ENCODE measurements at regions not wholly inside any gene's neighbourhood (a gene's known extent, or its start where the extent isn't known, plus 50 kb on each side); places are given as distances from the start of the nearest gene placed in this dataset.

DNA sequence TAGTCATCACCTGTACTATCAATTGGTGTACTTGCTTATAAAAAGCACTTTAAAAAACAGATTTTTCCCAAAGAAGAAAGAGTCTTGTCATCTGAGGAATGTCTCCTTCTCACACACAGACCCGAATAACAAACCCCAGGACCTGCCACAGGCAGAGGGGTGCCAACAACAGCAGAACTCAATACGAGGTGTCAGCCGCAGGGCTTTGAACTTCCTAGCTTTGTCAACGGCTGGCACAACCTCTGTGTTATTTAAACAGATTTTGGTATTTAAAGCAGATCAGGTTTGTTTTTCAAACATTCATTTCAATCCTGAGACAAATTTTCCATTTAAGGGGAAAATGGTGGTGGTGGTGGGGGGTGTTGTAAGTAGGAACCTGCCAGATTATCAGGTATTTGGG lies 138.4 kb upstream of the RIOK3 start:
- H3K27ac ChIP-seq (ENCODE audit: extremely low read length, insufficient read depth, low read length), result no peak overlapping the region
- no TSS peak for BruUV-seq (replicated peaks)
- no peaks in the 10 kb centered on the region for H3K27me3 ChIP-seq (ENCODE audit: control insufficient read depth in 1 of 2, insufficient read depth in 2 of 2, low read length in 2 of 2)
- DNase-seq (ENCODE audit: low spot score) (no peak), ATAC-seq (no peak), FAIRE-seq (no peak)
- intact Hi-C loops (cut with micrococcal nuclease; ENCODE audit: unreplicated experiment) (no loop called here), in situ Hi-C loops (cut with HindIII; ENCODE audit: extremely low pct_ligation_motif_present, low pct_unique_long_range_greater_than_20kb) (no loop called here)
- H3K4me3 ChIP-seq (replicated peaks in 1 of 3; ENCODE audit: insufficient read depth in 1 of 3, low read depth in 2 of 3, low read length in 3 of 3), result no peak overlapping the region
- ChIA-PET CTCF (ENCODE audit: low intra/inter-chr PET ratio, low total read pairs) (no interaction called here), POLR2A (no interaction called here)
- H3K4me2 ChIP-seq (ENCODE audit: low read depth, low read length), result no peak overlapping the region
- H4K20me1 ChIP-seq (ENCODE audit: insufficient read depth, low read length), result no peaks in the 10 kb centered on the region
- no peak overlapping the region for H3K9ac ChIP-seq (ENCODE audit: insufficient read depth, low read depth, low read length)
- TF ChIP-seq EZH2 (conservative IDR thresholded peaks at IDR 0.05; ENCODE audit: low read depth, low read length) (no peak), ZNF614 (CRISPR knock-in tag; IDR thresholded peaks at IDR 0.05; ENCODE audit: borderline replicate concordance) (no peak), ZNF790 (CRISPR knock-in tag; IDR thresholded peaks at IDR 0.05; ENCODE audit: borderline replicate concordance) (no peak), ZNF264 (CRISPR knock-in tag; IDR thresholded peaks at IDR 0.05) (no peak), ZNF235 (CRISPR knock-in tag; IDR thresholded peaks at IDR 0.05; ENCODE audit: borderline replicate concordance) (no peak), HMG20B (CRISPR knock-in tag; conservative IDR thresholded peaks at IDR 0.05) (no peak), HOXA3 (CRISPR knock-in tag; IDR thresholded peaks at IDR 0.05) (no peak), XRCC5 (optimal IDR thresholded peaks at IDR 0.05; ENCODE audit: low read length) (no peak), KAT7 (CRISPR knock-in tag; IDR thresholded peaks at IDR 0.05; ENCODE audit: borderline replicate concordance) (no peak), ZNF879 (CRISPR knock-in tag; IDR thresholded peaks at IDR 0.05) (no peak), MIER2 (CRISPR knock-in tag; IDR thresholded peaks at IDR 0.05) (no peak)
- TF ChIP-seq, protein P1, sequence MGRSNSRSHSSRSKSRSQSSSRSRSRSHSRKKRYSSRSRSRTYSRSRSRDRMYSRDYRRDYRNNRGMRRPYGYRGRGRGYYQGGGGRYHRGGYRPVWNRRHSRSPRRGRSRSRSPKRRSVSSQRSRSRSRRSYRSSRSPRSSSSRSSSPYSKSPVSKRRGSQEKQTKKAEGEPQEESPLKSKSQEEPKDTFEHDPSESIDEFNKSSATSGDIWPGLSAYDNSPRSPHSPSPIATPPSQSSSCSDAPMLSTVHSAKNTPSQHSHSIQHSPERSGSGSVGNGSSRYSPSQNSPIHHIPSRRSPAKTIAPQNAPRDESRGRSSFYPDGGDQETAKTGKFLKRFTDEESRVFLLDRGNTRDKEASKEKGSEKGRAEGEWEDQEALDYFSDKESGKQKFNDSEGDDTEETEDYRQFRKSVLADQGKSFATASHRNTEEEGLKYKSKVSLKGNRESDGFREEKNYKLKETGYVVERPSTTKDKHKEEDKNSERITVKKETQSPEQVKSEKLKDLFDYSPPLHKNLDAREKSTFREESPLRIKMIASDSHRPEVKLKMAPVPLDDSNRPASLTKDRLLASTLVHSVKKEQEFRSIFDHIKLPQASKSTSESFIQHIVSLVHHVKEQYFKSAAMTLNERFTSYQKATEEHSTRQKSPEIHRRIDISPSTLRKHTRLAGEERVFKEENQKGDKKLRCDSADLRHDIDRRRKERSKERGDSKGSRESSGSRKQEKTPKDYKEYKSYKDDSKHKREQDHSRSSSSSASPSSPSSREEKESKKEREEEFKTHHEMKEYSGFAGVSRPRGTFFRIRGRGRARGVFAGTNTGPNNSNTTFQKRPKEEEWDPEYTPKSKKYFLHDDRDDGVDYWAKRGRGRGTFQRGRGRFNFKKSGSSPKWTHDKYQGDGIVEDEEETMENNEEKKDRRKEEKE (IDR thresholded peaks at IDR 0.05), result no peak
- TF ChIP-seq, protein P2, sequence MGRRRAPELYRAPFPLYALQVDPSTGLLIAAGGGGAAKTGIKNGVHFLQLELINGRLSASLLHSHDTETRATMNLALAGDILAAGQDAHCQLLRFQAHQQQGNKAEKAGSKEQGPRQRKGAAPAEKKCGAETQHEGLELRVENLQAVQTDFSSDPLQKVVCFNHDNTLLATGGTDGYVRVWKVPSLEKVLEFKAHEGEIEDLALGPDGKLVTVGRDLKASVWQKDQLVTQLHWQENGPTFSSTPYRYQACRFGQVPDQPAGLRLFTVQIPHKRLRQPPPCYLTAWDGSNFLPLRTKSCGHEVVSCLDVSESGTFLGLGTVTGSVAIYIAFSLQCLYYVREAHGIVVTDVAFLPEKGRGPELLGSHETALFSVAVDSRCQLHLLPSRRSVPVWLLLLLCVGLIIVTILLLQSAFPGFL (CRISPR knock-in tag; IDR thresholded peaks at IDR 0.05), result no peak
- TF ChIP-seq, protein P3, sequence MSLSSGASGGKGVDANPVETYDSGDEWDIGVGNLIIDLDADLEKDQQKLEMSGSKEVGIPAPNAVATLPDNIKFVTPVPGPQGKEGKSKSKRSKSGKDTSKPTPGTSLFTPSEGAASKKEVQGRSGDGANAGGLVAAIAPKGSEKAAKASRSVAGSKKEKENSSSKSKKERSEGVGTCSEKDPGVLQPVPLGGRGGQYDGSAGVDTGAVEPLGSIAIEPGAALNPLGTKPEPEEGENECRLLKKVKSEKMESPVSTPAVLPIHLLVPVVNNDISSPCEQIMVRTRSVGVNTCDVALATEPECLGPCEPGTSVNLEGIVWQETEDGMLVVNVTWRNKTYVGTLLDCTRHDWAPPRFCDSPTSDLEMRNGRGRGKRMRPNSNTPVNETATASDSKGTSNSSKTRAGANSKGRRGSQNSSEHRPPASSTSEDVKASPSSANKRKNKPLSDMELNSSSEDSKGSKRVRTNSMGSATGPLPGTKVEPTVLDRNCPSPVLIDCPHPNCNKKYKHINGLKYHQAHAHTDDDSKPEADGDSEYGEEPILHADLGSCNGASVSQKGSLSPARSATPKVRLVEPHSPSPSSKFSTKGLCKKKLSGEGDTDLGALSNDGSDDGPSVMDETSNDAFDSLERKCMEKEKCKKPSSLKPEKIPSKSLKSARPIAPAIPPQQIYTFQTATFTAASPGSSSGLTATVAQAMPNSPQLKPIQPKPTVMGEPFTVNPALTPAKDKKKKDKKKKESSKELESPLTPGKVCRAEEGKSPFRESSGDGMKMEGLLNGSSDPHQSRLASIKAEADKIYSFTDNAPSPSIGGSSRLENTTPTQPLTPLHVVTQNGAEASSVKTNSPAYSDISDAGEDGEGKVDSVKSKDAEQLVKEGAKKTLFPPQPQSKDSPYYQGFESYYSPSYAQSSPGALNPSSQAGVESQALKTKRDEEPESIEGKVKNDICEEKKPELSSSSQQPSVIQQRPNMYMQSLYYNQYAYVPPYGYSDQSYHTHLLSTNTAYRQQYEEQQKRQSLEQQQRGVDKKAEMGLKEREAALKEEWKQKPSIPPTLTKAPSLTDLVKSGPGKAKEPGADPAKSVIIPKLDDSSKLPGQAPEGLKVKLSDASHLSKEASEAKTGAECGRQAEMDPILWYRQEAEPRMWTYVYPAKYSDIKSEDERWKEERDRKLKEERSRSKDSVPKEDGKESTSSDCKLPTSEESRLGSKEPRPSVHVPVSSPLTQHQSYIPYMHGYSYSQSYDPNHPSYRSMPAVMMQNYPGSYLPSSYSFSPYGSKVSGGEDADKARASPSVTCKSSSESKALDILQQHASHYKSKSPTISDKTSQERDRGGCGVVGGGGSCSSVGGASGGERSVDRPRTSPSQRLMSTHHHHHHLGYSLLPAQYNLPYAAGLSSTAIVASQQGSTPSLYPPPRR (CRISPR knock-in tag; IDR thresholded peaks at IDR 0.05; ENCODE audit: borderline replicate concordance), result no peak
- TF ChIP-seq, protein P4, sequence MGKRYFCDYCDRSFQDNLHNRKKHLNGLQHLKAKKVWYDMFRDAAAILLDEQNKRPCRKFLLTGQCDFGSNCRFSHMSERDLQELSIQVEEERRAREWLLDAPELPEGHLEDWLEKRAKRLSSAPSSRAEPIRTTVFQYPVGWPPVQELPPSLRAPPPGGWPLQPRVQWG (CRISPR knock-in tag; IDR thresholded peaks at IDR 0.05; ENCODE audit: borderline replicate concordance, low read depth), result no peak
- H2AFZ ChIP-seq (ENCODE audit: low read length), result no peak overlapping the region
- H3K36me3 ChIP-seq (replicated peaks in 1 of 2; ENCODE audit: control insufficient read depth in 1 of 2, insufficient read depth in 2 of 2, low read length in 2 of 2), result no peaks in the 10 kb centered on the region; a peak in 1 of 5 replicates
- WGBS (ENCODE audit: low lambda C conversion rate), result 89% methylated on average over 4 of the region's 4 CpGs
- no peaks in the 10 kb centered on the region for H3K79me2 ChIP-seq (ENCODE audit: insufficient read depth, low read length)
- peaks cover 25% of the 10 kb centered on the region for H3K4me1 ChIP-seq (ENCODE audit: insufficient read depth, low read length)
- H3K9me3 ChIP-seq (ENCODE audit: low read length), result no peaks in the 10 kb centered on the region
